ENCODE measurements at regions not wholly inside any gene's neighbourhood (a gene's known extent, or its start where the extent isn't known, plus 50 kb on each side); places are given as distances from the start of the nearest gene placed in this dataset.

DNA sequence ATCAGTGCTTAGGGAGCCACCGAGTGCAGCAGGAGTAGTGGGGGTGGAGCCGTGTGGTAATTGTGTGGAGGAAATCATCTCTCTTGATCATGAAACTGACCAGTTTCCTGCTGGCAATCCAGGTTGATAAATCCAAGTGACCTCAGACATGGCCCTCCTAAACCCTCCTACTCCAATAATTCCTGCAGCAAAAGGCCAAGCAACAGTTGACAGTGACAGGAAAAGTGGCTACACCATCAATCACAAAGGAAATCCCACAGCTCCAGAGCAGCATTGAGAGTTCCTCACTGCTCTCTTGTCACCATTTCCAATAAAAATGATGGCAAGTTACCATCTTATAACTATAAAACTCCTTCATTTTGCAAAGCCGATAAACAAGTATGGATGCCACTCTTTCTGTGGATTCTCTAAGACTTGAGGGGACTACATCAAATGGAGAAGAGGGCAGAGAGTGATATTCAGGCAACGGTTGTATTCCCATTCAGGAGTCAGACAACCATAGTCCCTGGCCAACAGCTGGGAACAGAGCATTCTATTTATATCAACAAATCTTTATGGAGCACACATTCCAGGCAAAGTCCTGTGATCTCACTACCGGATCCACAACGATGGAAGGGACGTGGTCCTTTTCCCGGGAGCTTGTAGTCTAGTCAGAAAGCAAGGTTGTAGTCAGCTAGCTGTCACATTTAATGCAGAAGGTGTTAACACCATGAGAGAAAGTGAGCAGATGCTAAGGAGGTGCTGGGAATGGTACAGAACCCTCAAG lies 312.5 kb upstream of the CTNNB1 start:
- TF ChIP-seq, protein P1, sequence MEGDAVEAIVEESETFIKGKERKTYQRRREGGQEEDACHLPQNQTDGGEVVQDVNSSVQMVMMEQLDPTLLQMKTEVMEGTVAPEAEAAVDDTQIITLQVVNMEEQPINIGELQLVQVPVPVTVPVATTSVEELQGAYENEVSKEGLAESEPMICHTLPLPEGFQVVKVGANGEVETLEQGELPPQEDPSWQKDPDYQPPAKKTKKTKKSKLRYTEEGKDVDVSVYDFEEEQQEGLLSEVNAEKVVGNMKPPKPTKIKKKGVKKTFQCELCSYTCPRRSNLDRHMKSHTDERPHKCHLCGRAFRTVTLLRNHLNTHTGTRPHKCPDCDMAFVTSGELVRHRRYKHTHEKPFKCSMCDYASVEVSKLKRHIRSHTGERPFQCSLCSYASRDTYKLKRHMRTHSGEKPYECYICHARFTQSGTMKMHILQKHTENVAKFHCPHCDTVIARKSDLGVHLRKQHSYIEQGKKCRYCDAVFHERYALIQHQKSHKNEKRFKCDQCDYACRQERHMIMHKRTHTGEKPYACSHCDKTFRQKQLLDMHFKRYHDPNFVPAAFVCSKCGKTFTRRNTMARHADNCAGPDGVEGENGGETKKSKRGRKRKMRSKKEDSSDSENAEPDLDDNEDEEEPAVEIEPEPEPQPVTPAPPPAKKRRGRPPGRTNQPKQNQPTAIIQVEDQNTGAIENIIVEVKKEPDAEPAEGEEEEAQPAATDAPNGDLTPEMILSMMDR (IDR thresholded peaks at IDR 0.05): no peak
- TF ChIP-seq EZH2 (IDR thresholded peaks at IDR 0.05): no peak

Data from neural progenitor cell (in vitro differentiated cells).